Aorta (tissue), 5 donors: ENCODE measurements at regions not wholly inside any gene's neighbourhood (a gene's known extent, or its start where the extent isn't known, plus 50 kb on each side); places are given as distances from the start of the nearest gene placed in this dataset.

Experiments used
- ATAC-seq: fragments of 200-7000 bp; cut with Tn5 transposase; one replicate; pipeline ENCODE4 v1.9.1; 2022; ENCODE audit warnings: moderate library complexity; ENCODE audit not compliant: low FRiP score
- DNase-seq, 2 donors: peaks; one replicate each; pipeline ENCODE4 v3.0.0-alpha.2; 2020
- H3K27ac ChIP-seq, 2 donors: one replicate each; pipeline ENCODE4 v1.5.1; 2013; ENCODE audit warnings: low read length in 2 of 2, mild to moderate bottlenecking in 2 of 2, moderate library complexity in 2 of 2, control low read depth in 1 of 2, inconsistent platforms in 1 of 2, low read depth in 1 of 2
- H3K27me3 ChIP-seq, 2 donors: one replicate each; pipeline ENCODE4 v1.6.1; 2013; ENCODE audit warnings: control low read depth in 1 of 2, low read length in 1 of 2, mild to moderate bottlenecking in 1 of 2, moderate library complexity in 1 of 2; ENCODE audit not compliant: insufficient read depth in 2 of 2, control insufficient read depth in 1 of 2
- H3K36me3 ChIP-seq, 2 donors: one replicate each; pipeline ENCODE4 v1.6.1; 2013; ENCODE audit warnings: control low read depth in 1 of 2, low read length in 1 of 2, mild to moderate bottlenecking in 1 of 2; ENCODE audit not compliant: insufficient read depth in 2 of 2, control insufficient read depth in 1 of 2
- H3K4me1 ChIP-seq, 2 donors: one replicate each; pipeline ENCODE4 v1.6.1; 2013; ENCODE audit warnings: low read length in 2 of 2, control low read depth in 1 of 2, mild to moderate bottlenecking in 1 of 2, moderate library complexity in 1 of 2; ENCODE audit not compliant: insufficient read depth in 2 of 2, control insufficient read depth in 1 of 2
- H3K4me3 ChIP-seq, 2 donors: one replicate each; pipeline ENCODE4 v1.5.1; 2013; ENCODE audit warnings: low read length in 2 of 2, control low read depth in 1 of 2, mild to moderate bottlenecking in 1 of 2
- H3K9me3 ChIP-seq: one replicate; pipeline ENCODE4 v1.6.1; 2013; ENCODE audit warnings: mild to moderate bottlenecking, low read length; ENCODE audit not compliant: control insufficient read depth
- WGBS, 2 donors: extraction: QIAGEN DNeasy Blood & Tissue Kit; methylation state at CpG; one replicate each; pipeline ENCODE4 v1.1.7; 2013; 5-methylcytosine and 5-hydroxymethylcytosine counted together
- intact Hi-C, 2 donors: fragments of 100-400 bp; cut with DNase I; formaldehyde crosslinking; loops; one replicate each; pipeline versions ENCODE4 v1.14.2 to v1.15.0; 2022
- donor health status: healthy with polysubstance abuse.
- donor health status: Bipolar disorder and iron deficiency.
- donor health status: DM: no; HTN: no; CAD: no.
- donor health status: DM: no; HTN: no; CAD: no.
- donor health status: DM: yes; HTN: yes; CAD: no.

DNA sequence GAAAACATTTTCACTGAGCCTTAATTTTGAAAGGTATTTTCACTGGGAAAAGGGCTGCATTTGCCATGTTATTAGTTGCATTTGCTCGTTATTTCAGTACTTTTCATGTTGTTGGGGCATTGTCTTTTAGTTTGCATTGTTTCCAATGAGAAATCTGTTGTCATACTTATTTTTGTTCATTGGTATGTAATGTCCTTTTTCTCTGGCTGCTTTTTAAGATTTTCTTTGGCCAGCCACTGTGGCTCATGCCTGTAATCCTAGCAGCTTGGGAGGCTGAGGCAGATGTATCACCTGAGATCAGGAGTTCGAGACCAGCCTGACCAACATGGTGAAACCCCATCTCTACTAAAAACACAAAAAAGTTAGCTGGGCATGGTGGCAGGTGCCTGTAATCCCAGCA is 379.9 kb downstream of the SAMD5 start:
- H3K4me3 ChIP-seq, result no peak overlapping the region
- DNase-seq, result no peak
- H3K27me3 ChIP-seq, result no peaks in the 10 kb centered on the region
- intact Hi-C loops, result no loop called here
- H3K9me3 ChIP-seq, result peaks cover 5% of the 10 kb centered on the region
- H3K4me1 ChIP-seq, result no peaks in the 10 kb centered on the region
- no peak for ATAC-seq
- WGBS, 2 donors, result 92 to 93% methylated on average over 2 of the region's 2 CpGs
- no peak overlapping the region for H3K27ac ChIP-seq
- H3K36me3 ChIP-seq, result no peaks in the 10 kb centered on the region

DNA sequence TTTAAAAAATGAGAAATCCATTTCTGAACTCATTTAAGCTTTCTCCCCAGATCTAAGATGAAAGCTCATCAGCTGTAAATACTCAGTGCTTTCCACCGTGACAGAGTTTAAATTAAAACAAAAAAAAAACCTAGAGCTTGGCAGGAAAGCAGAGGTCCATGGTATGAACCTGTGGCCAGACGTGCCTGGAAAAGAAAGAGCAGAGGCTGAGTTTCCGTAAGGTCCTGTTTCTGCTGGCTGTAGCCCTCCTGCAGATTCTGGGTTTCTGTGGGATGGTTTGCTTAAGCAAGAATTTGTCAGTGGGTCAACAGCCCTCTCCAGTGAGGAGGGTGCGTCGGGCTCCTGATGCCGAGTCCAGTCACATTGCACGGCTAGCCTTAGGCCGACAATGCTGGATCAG is 383.2 kb downstream of the SAMD5 start:
- H3K27ac ChIP-seq, result no peak overlapping the region
- no peaks in the 10 kb centered on the region for H3K4me1 ChIP-seq
- no peaks in the 10 kb centered on the region for H3K36me3 ChIP-seq
- peaks cover 3% of the 10 kb centered on the region for H3K9me3 ChIP-seq
- no peak for ATAC-seq
- WGBS, 2 donors, result 28 to 31% methylated on average over 8 of the region's 8 CpGs
- no peaks in the 10 kb centered on the region for H3K27me3 ChIP-seq
- H3K4me3 ChIP-seq, result no peak overlapping the region
- intact Hi-C loops, result no loop called here
- no peak for DNase-seq

DNA sequence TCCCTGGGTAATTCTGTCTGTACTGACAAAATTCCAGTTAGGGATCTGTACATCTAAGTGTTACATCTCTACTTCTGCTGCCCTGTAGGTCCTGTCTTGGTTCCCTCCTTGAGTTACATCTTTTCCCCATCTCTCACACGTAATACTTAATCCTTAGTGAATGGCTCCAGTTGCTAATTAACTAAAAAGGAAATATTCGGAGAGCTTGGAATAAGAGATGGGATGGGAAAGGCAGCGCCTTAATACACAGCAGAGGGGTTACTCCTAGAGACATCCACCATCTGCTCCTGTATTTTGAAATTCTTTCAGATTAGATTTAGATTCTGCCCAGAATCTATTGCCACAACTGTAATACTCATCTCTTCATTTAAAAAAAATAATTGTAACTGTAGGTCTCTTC is 384.0 kb downstream of the SAMD5 start:
- Histone ChIP-seq H3K4me1 (no peaks in the 10 kb centered on the region), H3K9me3 (peaks cover 1% of the 10 kb centered on the region), H3K4me3 (no peak overlapping the region), H3K27me3 (no peaks in the 10 kb centered on the region), H3K36me3 (no peaks in the 10 kb centered on the region), H3K27ac (no peak overlapping the region)
- intact Hi-C loops, result no loop called here
- 95 to 98% methylated on average over 3 of the region's 3 CpGs for WGBS, 2 donors
- DNase-seq (no peak), ATAC-seq (no peak)

DNA sequence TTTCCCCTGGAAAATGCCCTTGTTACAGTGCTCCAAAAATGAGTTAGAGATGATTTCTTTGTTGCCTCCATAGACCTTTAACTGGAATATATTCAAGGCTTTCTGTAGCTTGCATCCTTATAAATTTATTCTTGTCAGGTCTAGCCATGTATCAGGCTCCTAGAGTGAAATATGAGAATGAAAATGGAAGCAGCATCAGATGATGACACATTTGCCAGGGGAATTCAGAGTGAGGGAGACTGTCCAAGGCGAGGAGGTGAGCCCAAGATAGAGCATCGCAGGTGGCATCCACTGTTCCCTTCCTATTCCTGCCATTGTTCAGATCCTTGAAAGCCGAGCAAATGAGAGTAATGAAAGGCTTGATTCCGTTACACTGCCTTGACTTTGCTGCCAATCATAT is 386.8 kb downstream of the SAMD5 start:
- H3K9me3 ChIP-seq, result peaks cover under 1% of the 10 kb centered on the region
- ATAC-seq (no peak), DNase-seq (no peak)
- WGBS, 2 donors, result 97% methylated on average over 4 of the region's 4 CpGs
- H3K27ac ChIP-seq, result no peak overlapping the region
- H3K4me3 ChIP-seq, result no peak overlapping the region
- intact Hi-C loops, result no loop called here
- H3K4me1 ChIP-seq, result no peaks in the 10 kb centered on the region
- H3K36me3 ChIP-seq, result no peaks in the 10 kb centered on the region
- H3K27me3 ChIP-seq, result no peaks in the 10 kb centered on the region

DNA sequence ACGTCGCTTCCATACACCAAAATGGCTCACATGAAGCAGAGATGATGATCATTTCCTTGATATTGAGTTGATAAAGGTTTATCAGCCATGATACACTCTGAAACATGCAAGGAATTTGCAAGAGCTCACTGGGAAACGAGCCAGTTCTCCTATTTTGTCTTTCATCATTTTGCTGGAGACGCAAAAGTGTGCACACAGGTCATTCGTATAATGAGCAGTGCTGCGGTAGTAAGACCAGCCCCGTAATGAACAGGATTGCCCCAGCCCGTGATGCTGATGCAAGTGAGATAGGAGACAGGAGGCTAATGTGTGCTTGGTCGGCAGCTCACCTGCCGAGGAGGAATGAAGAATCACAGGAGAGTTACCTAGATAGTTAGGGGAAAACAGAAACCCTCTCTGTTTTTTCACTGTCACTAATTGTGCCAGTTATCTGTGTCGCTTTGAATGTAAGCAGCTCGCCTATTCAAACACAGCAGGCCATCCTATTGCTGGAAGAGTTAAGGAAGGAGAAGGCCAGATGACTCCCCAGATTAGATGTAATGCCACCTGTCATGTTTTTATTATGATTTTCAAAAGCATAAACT is 391.8 kb downstream of the SAMD5 start:
- Histone ChIP-seq H3K9me3 (peaks cover 2% of the 10 kb centered on the region), H3K4me3 (no peak overlapping the region), H3K4me1 (no peaks in the 10 kb centered on the region), H3K27ac (no peak overlapping the region), H3K36me3 (no peaks in the 10 kb centered on the region), H3K27me3 (no peaks in the 10 kb centered on the region)
- DNase-seq (no peak), ATAC-seq (no peak)
- intact Hi-C loops, result no loop called here
- WGBS, 2 donors, result 90 to 91% methylated on average over 12 of the region's 12 CpGs

DNA sequence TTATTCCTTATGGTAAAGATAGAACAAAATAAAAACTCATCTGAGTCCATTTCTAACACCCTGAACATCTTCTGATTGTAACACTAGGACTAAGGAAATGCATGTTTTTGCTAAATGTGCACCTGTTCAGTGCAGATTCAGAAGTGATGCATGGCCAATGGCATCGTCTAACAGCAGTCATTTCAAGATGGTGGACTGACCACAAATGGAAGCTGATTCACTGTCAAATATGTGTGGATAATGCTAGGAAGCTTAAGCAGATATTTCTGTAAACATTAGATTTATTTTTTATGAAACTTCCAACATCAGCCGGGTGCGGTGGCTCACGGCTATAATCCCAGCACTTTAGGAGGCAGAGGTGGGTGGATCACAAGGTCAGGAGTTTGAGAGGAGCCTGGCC is 394.8 kb downstream of the SAMD5 start:
- H3K27ac ChIP-seq, result no peak overlapping the region
- H3K4me1 ChIP-seq, result no peaks in the 10 kb centered on the region
- peaks cover 2% of the 10 kb centered on the region for H3K9me3 ChIP-seq
- no peaks in the 10 kb centered on the region for H3K36me3 ChIP-seq
- H3K4me3 ChIP-seq, result no peak overlapping the region
- DNase-seq (no peak), ATAC-seq (no peak)
- H3K27me3 ChIP-seq, result no peaks in the 10 kb centered on the region
- intact Hi-C loops, result no loop called here
- WGBS, 2 donors, result 96 to 97% methylated on average over 4 of the region's 4 CpGs

DNA sequence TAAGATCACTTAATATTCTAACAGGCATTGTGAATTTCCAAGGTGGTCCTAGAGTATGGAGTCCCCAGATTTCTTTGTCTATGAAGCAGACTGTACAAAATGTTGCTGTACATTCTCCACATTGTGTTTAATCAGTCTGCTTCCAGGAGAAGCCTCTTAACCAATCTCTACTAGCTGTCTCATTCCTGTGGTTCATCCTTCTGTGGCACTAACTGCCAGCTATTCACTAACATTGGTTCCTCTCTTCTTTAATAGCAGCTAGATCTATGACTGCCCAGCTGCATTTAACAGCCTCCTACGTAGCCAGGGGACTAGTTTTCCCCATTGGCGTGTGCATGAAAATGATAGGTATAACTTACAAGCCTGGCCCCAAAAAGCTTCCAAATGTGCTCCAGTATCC is 395.4 kb downstream of the SAMD5 start:
- H3K36me3 ChIP-seq, result no peaks in the 10 kb centered on the region
- no peak overlapping the region for H3K27ac ChIP-seq
- ATAC-seq (no peak), DNase-seq (no peak)
- no peaks in the 10 kb centered on the region for H3K27me3 ChIP-seq
- 98 to 100% methylated on average over 2 of the region's 2 CpGs for WGBS, 2 donors
- no peak overlapping the region for H3K4me3 ChIP-seq
- H3K9me3 ChIP-seq, result peaks cover 2% of the 10 kb centered on the region
- intact Hi-C loops, result no loop called here
- H3K4me1 ChIP-seq, result no peaks in the 10 kb centered on the region

DNA sequence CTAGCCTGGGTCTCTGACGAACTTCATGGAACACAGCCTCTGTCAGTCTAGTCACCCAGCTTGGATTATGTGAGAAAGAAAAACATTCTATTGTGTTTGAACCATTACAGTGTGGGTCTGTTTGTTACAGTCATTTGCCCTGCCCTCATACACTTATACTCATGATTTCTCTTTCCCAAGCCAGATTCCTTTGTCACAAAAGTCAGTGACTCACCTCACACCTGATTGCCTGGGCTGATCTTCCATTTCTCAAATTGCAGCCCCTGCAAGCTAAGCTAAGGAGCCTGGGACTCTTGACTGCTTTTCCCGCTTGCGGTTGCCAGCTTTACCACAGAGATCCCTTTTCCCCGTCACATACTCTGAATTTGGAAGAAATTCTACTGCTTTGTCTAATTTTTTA is 395.9 kb downstream of the SAMD5 start:
- 92 to 94% methylated on average over 4 of the region's 4 CpGs for WGBS, 2 donors
- intact Hi-C loops, result no loop called here
- DNase-seq (no peak), ATAC-seq (no peak)
- Histone ChIP-seq H3K36me3 (no peaks in the 10 kb centered on the region), H3K4me1 (no peaks in the 10 kb centered on the region), H3K9me3 (peaks cover 2% of the 10 kb centered on the region), H3K27me3 (no peaks in the 10 kb centered on the region), H3K27ac (no peak overlapping the region), H3K4me3 (no peak overlapping the region)

DNA sequence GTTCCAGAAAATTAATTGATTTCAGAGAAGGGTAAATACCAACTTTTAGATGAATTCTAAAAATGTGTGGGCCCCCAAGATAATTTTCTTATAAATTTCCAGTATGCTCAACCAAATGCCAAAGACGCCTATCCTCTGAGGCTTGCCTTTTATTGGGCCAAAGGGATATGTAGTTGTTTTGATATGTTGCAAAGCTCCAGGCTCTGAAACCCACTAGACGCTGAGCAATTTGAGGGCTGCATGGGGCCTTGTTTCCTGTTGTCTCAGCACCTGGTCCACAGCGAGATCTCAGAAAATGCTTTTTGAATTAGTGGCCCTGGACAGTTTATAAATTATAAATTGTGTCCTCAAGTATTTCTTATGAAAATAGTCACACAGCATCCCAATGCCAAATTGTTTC is 397.2 kb downstream of the SAMD5 start:
- Histone ChIP-seq H3K4me1 (no peaks in the 10 kb centered on the region), H3K27me3 (no peaks in the 10 kb centered on the region), H3K4me3 (no peak overlapping the region), H3K36me3 (no peaks in the 10 kb centered on the region), H3K9me3 (no peaks in the 10 kb centered on the region), H3K27ac (no peak overlapping the region)
- WGBS, 2 donors, result 73 to 80% methylated on average over 3 of the region's 3 CpGs
- intact Hi-C loops, result no loop called here
- DNase-seq, result no peak
- ATAC-seq, result no peak
